ENCODE measurements at regions not wholly inside any gene's neighbourhood (a gene's known extent, or its start where the extent isn't known, plus 50 kb on each side); places are given as distances from the start of the nearest gene placed in this dataset.

DNA sequence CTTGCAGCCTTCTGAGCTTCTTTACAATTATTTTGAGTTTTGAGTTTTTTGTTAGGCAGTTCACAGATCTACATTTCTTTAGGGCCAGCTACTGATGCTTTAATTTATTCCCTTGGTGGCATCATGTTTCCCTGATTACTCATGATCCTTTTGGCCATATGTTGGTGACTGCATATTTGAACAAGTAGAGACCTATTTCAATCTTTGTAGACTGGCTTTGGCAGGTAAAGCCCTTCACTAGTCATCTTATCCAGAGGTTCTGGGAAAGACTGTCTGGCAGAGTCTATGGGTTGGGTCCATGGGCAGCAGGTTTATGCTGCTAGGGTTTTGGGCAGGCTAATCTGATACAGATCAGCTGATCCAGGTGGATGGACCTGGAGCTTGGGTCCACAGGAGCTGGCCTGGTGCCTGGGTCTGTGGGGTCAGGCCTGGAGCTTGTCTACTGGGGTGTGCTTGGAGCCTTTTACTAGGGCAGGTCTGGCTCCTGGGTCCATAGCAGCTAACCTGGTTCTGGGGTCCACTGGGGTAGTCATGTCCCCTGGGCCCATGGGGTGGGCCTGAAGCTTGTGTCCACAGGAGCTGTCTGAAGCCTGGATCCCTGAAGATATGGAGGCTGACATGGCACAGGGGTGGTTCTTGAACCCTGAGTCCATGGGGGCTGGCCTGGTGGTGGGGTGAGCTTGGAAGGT is 72.7 kb downstream of the GPR85 start:
- TF ChIP-seq CTCF (IDR thresholded peaks at IDR 0.05) (no peak), POLR2A (IDR thresholded peaks at IDR 0.05) (no peak), POLR2AphosphoS5 (IDR thresholded peaks at IDR 0.05) (no peak), EP300 (IDR thresholded peaks at IDR 0.05) (no peak)

Measured in stomach (tissue), 4 donors.